Tibial nerve (tissue), 4 donors: ENCODE measurements at regions not wholly inside any gene's neighbourhood (a gene's known extent, or its start where the extent isn't known, plus 50 kb on each side); places are given as distances from the start of the nearest gene placed in this dataset.

Source experiments
- DNase-seq, 2 donors: peaks; one replicate each; pipeline ENCODE4 v3.0.0-alpha.2; 2019; ENCODE audit warnings: low spot score in 2 of 2
- H3K27ac ChIP-seq, 4 donors: fragments of 200-600 bp; sonication (generic) in 3 of 4; one replicate each; pipeline ENCODE4 v1.5.1; 2017 to 2019; ENCODE audit warnings: mild to moderate bottlenecking in 1 of 4
- H3K27me3 ChIP-seq, 2 donors: fragments of 200-600 bp; sonication (generic) in 1 of 2; one replicate each; pipeline versions ENCODE4 v1.5.1 to v1.6.0; 2017 to 2019
- H3K36me3 ChIP-seq, 3 donors: fragments of 200-600 bp; sonication (generic); one replicate each; pipeline ENCODE4 v1.5.1; 2018 to 2019
- H3K4me1 ChIP-seq, 4 donors: fragments of 200-600 bp; sonication (generic) in 3 of 4; one replicate each; pipeline ENCODE4 v1.5.1; 2017 to 2019
- H3K4me3 ChIP-seq, 4 donors: fragments of 200-600 bp; sonication (generic) in 3 of 4; one replicate each; pipeline ENCODE4 v1.5.1; 2017 to 2019; ENCODE audit warnings: mild to moderate bottlenecking in 1 of 4, moderate library complexity in 1 of 4
- H3K9me3 ChIP-seq, 4 donors: fragments of 200-600 bp; sonication (generic) in 3 of 4; one replicate each; pipeline ENCODE4 v1.5.1; 2017 to 2019
- CTCF ChIP-seq, 5 experiments: fragments of 200-600 bp in 3 of 5; fragments of 450-650 bp in 2 of 5; sonication (generic) in 3 of 5; IDR thresholded peaks; one replicate each; pipeline ENCODE4 v1.5.1; 2016 to 2019; ENCODE audit warnings: antibody characterized with exemption in 5 of 5, mild to moderate bottlenecking in 3 of 5, moderate library complexity in 2 of 5
- EP300 ChIP-seq, 2 donors: sonication (generic); formaldehyde crosslinking; IDR thresholded peaks; one replicate each; pipeline ENCODE4 v1.6.1; 2017; ENCODE audit warnings: antibody characterized with exemption in 2 of 2, mild to moderate bottlenecking in 1 of 2
- POLR2A ChIP-seq, 2 donors: fragments of 450-650 bp; IDR thresholded peaks; one replicate each; pipeline ENCODE4 v1.6.1; 2017; ENCODE audit warnings: antibody characterized with exemption in 2 of 2, mild to moderate bottlenecking in 2 of 2, moderate library complexity in 2 of 2
- WGBS, 2 donors: methylation state at CpG; one replicate each; pipeline ENCODE4 v1.1.5; 2018; 5-methylcytosine and 5-hydroxymethylcytosine counted together

- peak overlapping the region; percentile 50 to 72 (median 66) for H3K4me3 ChIP-seq
- 0 to 1% methylated on average over 44 to 53 of the region's 53 CpGs for WGBS, 2 donors
- no peaks in the 10 kb centered on the region for H3K9me3 ChIP-seq
- TF ChIP-seq EP300 (IDR thresholded peaks at IDR 0.05) (peak; percentile 88 to 100), CTCF (IDR thresholded peaks at IDR 0.05) (peak; percentile 17 to 34 (median 23)), POLR2A (IDR thresholded peaks at IDR 0.05) (peak; percentile 74 to 82)
- no peaks in the 10 kb centered on the region for H3K36me3 ChIP-seq
- DNase-seq = peak; percentile 81 to 98
- peak overlapping the region; percentile 43 to 97 (median 92) for H3K27ac ChIP-seq
- peaks cover 0 to 62% of the 10 kb centered on the region in 2 donors for H3K27me3 ChIP-seq
- peaks cover 0 to 30% (median 4%) of the 10 kb centered on the region in 4 donors for H3K4me1 ChIP-seq
Measured at GRCh38 chr6:26204332-26205160, 117.3 kb downstream of the HFE start.

GRCh38 chr6:26205161-26205624 lies 118.0 kb downstream of the HFE start:
- peaks cover 0 to 25% (median 4%) of the 10 kb centered on the region in 4 donors for H3K4me1 ChIP-seq
- TF ChIP-seq POLR2A (IDR thresholded peaks at IDR 0.05) = peak in 1 of 2 donors; percentile 15
- TF ChIP-seq EP300 (IDR thresholded peaks at IDR 0.05) = no peak
- no peaks in the 10 kb centered on the region for H3K9me3 ChIP-seq
- H3K27me3 ChIP-seq = peaks cover 0 to 56% of the 10 kb centered on the region in 2 donors
- peak overlapping the region; percentile 50 to 72 (median 66) for H3K4me3 ChIP-seq
- H3K27ac ChIP-seq = peak overlapping the region; percentile 43 to 97 (median 92)
- peak in 1 of 2 donors; percentile 68 for DNase-seq
- WGBS, 2 donors = 2% methylated on average over 18 of the region's 18 CpGs
- H3K36me3 ChIP-seq = no peaks in the 10 kb centered on the region

- Histone ChIP-seq H3K4me1 (peaks cover 0 to 23% (median 4%) of the 10 kb centered on the region in 4 donors), H3K4me3 (peak overlapping the region; percentile 50 to 72 (median 66)), H3K9me3 (no peaks in the 10 kb centered on the region), H3K27ac (peak overlapping the region; percentile 43 to 97 (median 92)), H3K27me3 (peaks cover 0 to 49% of the 10 kb centered on the region in 2 donors), H3K36me3 (no peaks in the 10 kb centered on the region)
- 3 to 4% methylated on average over 18 of the region's 18 CpGs for WGBS, 2 donors
- TF ChIP-seq POLR2A (IDR thresholded peaks at IDR 0.05) = peak in 1 of 2 donors; percentile 31
- TF ChIP-seq CTCF (IDR thresholded peaks at IDR 0.05) = no peak
- peak in 1 of 2 donors; percentile 63 for TF ChIP-seq EP300 (IDR thresholded peaks at IDR 0.05)
- no peak for DNase-seq
Measured at GRCh38 chr6:26205625-26206574, 118.7 kb downstream of the HFE start.

- Histone ChIP-seq H3K4me3 (peak overlapping the region in 1 of 4 donors; percentile 66), H3K4me1 (peaks cover 0 to 23% (median 4%) of the 10 kb centered on the region in 4 donors), H3K27me3 (peaks cover 0 to 40% of the 10 kb centered on the region in 2 donors), H3K36me3 (no peaks in the 10 kb centered on the region), H3K9me3 (no peaks in the 10 kb centered on the region), H3K27ac (peak overlapping the region in 2 of 4 donors; percentile 90 to 97)
- WGBS, 2 donors = 50 to 54% methylated on average over 8 of the region's 8 CpGs
- no peak for DNase-seq
- TF ChIP-seq EP300 (IDR thresholded peaks at IDR 0.05) (no peak), POLR2A (IDR thresholded peaks at IDR 0.05) (no peak), CTCF (IDR thresholded peaks at IDR 0.05) (no peak)
Measured at GRCh38 chr6:26206868-26207801, 119.9 kb downstream of the HFE start.
